ENCODE measurements at regions not wholly inside any gene's neighbourhood (a gene's known extent, or its start where the extent isn't known, plus 50 kb on each side); places are given as distances from the start of the nearest gene placed in this dataset.

DNA sequence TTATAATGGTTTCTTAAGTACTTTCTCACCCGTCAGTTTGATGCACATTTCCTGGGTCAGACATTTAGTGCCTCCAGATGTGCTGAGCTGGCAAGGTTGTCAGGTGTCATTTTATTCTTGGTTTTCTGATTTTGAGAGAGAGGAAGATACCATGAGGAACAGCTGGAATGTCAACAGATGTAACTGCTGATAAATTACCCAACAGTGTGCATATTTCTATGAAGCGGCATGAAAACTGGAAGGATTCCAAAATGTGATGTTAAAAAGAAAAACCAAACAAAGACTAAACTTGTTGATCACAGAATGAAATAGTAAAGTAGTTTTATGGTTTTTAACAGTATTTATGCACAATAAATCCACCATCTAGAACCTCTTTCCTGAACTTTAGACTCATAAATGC, 447.3 kb downstream of the HDGFL1 start:
- H3K36me3 ChIP-seq: no peaks in the 10 kb centered on the region
- TF ChIP-seq, protein P1, sequence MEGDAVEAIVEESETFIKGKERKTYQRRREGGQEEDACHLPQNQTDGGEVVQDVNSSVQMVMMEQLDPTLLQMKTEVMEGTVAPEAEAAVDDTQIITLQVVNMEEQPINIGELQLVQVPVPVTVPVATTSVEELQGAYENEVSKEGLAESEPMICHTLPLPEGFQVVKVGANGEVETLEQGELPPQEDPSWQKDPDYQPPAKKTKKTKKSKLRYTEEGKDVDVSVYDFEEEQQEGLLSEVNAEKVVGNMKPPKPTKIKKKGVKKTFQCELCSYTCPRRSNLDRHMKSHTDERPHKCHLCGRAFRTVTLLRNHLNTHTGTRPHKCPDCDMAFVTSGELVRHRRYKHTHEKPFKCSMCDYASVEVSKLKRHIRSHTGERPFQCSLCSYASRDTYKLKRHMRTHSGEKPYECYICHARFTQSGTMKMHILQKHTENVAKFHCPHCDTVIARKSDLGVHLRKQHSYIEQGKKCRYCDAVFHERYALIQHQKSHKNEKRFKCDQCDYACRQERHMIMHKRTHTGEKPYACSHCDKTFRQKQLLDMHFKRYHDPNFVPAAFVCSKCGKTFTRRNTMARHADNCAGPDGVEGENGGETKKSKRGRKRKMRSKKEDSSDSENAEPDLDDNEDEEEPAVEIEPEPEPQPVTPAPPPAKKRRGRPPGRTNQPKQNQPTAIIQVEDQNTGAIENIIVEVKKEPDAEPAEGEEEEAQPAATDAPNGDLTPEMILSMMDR (IDR thresholded peaks at IDR 0.05): no peak
- DNase-seq (ENCODE audit: low spot score): no peak

DNA sequence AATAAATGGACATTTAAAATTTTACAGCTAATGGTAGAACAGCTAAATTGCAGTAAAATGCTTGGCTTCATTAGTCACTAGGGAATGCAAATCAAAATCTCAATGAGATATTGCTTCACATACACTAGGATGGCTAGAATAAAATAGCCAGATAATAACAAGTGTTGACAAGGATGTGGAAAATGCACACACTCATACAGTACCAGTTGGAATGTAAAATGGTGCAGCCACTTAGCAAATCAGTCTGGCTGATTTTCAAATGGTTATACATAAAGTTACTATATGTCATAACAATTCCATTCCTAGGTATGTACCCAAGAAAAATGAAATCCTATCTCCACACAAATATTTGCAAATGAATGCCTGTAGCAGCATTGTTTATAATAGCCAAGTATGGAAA, 452.1 kb downstream of the HDGFL1 start:
- TF ChIP-seq, protein P1 (IDR thresholded peaks at IDR 0.05): no peak
- DNase-seq (ENCODE audit: low spot score): no peak

More for the DNA sequence above, 447.3 kb downstream of the HDGFL1 start:
- Histone ChIP-seq H3K4me1 (no peaks in the 10 kb centered on the region), H3K4me3 (no peak overlapping the region), H3K27ac (no peak overlapping the region), H3K27me3 (no peaks in the 10 kb centered on the region), H3K9me3 (no peaks in the 10 kb centered on the region)

DNA sequence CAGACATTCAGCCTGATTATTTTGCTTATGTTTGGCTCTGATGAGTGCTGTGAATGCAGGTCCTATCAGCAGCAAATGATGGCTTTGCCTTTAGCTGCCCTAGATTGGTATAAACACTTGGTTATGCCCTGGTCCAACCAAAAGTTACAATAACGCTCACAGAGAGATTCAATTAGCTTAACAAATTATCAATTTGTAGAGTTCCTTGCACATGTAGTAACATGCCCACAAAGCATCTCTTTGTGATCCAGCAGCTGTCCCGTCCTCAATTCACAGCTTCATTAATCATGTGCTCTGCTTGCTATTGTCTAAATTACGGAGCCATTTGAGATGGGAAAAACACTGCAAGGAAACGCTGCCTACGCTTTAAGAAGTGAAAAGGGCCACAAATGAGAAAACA, 457.9 kb downstream of the HDGFL1 start:
- TF ChIP-seq, protein P1 (IDR thresholded peaks at IDR 0.05): no peak

More for the DNA sequence above, 452.1 kb downstream of the HDGFL1 start:
- H3K36me3 ChIP-seq: no peaks in the 10 kb centered on the region
- no peak overlapping the region for H3K4me3 ChIP-seq
- H3K27ac ChIP-seq: no peak overlapping the region
- H3K4me1 ChIP-seq: no peaks in the 10 kb centered on the region
- no peaks in the 10 kb centered on the region for H3K27me3 ChIP-seq
- H3K9me3 ChIP-seq: no peaks in the 10 kb centered on the region

DNA sequence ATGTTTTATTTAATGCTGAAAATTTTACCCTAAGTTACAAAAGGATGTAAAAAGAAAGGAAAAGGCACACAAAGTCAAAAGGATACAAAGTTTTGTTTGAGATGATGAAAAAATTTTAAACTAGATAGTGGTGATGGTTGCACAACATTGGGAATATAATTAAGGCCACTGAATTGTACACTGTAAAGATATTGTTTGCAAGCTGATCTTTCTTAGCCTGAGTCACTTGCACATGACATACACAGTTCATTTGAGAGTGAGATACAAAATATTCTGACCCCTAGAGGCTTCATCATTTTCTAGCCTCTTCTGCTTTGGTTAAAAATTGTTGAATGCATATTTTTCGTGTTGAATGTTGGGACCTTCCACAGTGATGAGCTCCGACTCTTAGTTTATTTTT, 462.6 kb downstream of the HDGFL1 start:
- no peaks in the 10 kb centered on the region for H3K4me1 ChIP-seq
- H3K4me3 ChIP-seq: no peak overlapping the region
- no peak overlapping the region for H3K27ac ChIP-seq

More for the DNA sequence above, 457.9 kb downstream of the HDGFL1 start:
- DNase-seq (ENCODE audit: low spot score): no peak
- no peak overlapping the region for H3K27ac ChIP-seq
- no peaks in the 10 kb centered on the region for H3K27me3 ChIP-seq
- H3K4me3 ChIP-seq: no peak overlapping the region
- H3K9me3 ChIP-seq: no peaks in the 10 kb centered on the region
- H3K4me1 ChIP-seq: no peaks in the 10 kb centered on the region
- H3K36me3 ChIP-seq: no peaks in the 10 kb centered on the region

DNA sequence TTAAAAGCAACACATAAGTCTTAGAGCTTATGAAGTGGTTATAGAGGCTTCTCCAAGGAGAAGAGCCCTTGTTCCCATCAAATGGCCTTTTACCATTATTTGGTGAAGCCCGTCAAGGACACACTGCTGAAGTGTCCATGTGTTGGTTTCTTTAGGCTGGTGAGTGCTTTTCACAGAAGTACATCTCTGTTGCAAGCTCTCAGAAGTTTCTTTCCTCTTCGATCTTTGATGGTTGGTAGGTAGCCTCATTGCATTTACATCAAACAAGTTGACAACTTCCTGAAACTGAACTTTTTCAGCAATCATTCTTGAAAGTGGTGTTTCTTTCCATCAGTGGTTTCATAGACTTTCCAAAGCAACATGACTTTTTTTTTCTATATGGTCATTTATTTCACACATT, 465.6 kb downstream of the HDGFL1 start:
- Histone ChIP-seq H3K27ac (no peak overlapping the region), H3K4me3 (no peak overlapping the region), H3K36me3 (no peaks in the 10 kb centered on the region), H3K9me3 (no peaks in the 10 kb centered on the region), H3K4me1 (no peaks in the 10 kb centered on the region), H3K27me3 (no peaks in the 10 kb centered on the region)
- no peak for DNase-seq (ENCODE audit: low spot score)
- TF ChIP-seq, protein P1 (IDR thresholded peaks at IDR 0.05): no peak

More for the DNA sequence above, 462.6 kb downstream of the HDGFL1 start:
- no peak for DNase-seq (ENCODE audit: low spot score)
- Histone ChIP-seq H3K36me3 (no peaks in the 10 kb centered on the region), H3K27me3 (no peaks in the 10 kb centered on the region), H3K9me3 (no peaks in the 10 kb centered on the region)
- TF ChIP-seq, protein P1 (IDR thresholded peaks at IDR 0.05): no peak

DNA sequence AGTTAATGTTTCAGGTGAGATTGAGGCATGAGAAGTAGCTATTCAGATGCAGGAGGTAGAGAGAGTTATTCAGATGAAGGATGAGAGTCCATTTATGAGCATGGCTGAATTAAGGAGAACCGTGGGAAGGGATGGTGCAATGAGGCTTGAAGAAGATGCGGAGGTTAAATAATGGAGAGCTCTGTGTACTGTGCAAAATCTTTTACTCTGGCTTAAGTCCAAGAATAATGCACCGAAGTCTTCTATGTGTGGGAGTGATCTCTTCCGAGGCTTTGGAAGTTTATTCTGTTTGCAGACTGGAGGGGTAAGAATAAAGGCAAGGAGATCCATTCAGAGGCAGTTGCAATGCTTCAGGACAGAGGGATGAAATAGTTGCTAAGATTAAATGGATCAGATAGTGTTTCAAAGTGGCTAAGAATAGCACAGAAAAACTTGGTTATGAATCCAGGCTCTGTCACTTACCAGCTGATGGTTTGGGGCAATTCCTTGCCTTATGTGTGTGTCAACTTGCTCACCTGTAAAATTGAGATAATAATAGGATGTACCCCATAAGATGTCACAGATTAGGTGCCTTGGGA, 467.1 kb downstream of the HDGFL1 start:
- Histone ChIP-seq H3K9me3 (no peaks in the 10 kb centered on the region), H3K27ac (no peak overlapping the region), H3K36me3 (no peaks in the 10 kb centered on the region), H3K27me3 (no peaks in the 10 kb centered on the region), H3K4me1 (no peaks in the 10 kb centered on the region), H3K4me3 (no peak overlapping the region)
- no peak for DNase-seq (ENCODE audit: low spot score)
- TF ChIP-seq, protein P1 (IDR thresholded peaks at IDR 0.05): no peak

Data from right atrium auricular region (tissue), 2 donors.